Activated T-cell treated with anti-CD3 and anti-CD28 coated beads, Interleukin-2, amount 50 U/mL, for 24 hours (primary cell): ENCODE measurements at regions not wholly inside any gene's neighbourhood (a gene's known extent, or its start where the extent isn't known, plus 50 kb on each side); places are given as distances from the start of the nearest gene placed in this dataset.

Source experiments
- DNase-seq: peaks from one replicate; pipeline ENCODE4 v3.0.0-alpha.2; 2020
- H3K27ac Mint-ChIP-seq: 2 replicates; pipeline ENCODE4 v1.8.0; 2020; ENCODE audit warnings: mild to moderate bottlenecking, mixed read lengths
- H3K27me3 Mint-ChIP-seq: 2 replicates; pipeline ENCODE4 v1.8.0; 2020; ENCODE audit warnings: mixed read lengths
- H3K36me3 Mint-ChIP-seq: 2 replicates; pipeline ENCODE4 v1.8.0; 2020; ENCODE audit warnings: low read depth, mixed read lengths
- H3K4me1 Mint-ChIP-seq: 2 replicates; pipeline ENCODE4 v1.8.0; 2020; ENCODE audit warnings: low read depth, mixed read lengths
- H3K4me3 Mint-ChIP-seq: 2 replicates; pipeline ENCODE4 v1.8.0; 2020; ENCODE audit warnings: mild to moderate bottlenecking, moderate library complexity, mixed read lengths
- H3K9me3 Mint-ChIP-seq: 2 replicates; pipeline ENCODE4 v1.8.0; 2020; ENCODE audit warnings: mixed read lengths

DNA sequence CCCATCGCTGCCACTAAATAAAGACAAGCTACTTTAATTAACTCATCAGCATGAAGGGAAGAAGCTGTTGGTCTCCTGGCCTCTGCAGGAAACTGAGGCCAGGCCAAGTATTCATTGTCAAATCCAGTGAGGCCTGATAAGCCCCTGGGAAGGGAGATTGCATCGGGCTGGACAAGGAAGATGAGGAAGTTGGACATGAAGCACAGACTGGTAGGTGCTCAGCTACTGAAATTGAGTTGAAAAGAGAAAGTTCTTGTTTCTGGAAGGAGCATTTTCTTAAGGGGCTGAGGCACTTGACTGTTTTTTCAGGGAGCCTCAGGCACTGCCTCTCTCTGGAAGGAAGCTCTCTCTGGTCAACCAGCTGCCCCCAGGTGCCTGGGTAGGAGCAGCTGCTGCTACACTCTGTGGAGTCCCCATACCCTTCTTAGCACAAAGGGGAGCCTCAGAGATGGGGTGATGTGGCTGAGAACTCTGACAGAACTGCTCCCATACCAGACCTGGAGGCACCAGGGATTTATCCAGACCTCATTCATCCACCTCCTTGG is 90.3 kb upstream of the IKZF1 start:
- Mint-ChIP-seq H3K27me3 (no peaks in the 10 kb centered on the region), H3K4me1 (peaks cover 83% of the 10 kb centered on the region), H3K9me3 (no peaks in the 10 kb centered on the region), H3K4me3 (no peak overlapping the region), H3K27ac (no peak overlapping the region), H3K36me3 (no peaks in the 10 kb centered on the region)
- no peak for DNase-seq

DNA sequence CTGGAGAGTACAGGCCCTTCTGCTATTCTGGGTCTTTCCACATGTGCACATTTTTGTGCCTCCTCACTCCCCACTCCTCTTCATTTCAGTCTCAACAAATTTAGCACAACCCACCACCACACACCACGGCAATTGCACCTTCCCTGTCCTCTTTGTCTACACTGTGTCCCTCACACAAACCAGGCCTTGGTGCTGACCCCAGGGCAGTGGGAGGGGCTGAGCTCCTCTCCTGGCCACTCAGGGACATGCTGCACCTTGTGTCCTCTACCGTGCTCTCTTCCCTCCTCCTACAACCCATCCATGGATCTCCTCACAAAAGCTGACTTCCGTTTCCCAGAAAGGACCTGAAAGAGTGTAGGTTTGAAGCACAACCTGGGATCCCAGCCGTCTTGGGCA is 90.9 kb upstream of the IKZF1 start:
- peaks cover 86% of the 10 kb centered on the region for H3K4me1 Mint-ChIP-seq
- no peak overlapping the region for H3K4me3 Mint-ChIP-seq
- DNase-seq, result no peak
- H3K27me3 Mint-ChIP-seq, result no peaks in the 10 kb centered on the region
- H3K9me3 Mint-ChIP-seq, result no peaks in the 10 kb centered on the region
- peak overlapping the region; percentile 56 for H3K27ac Mint-ChIP-seq
- H3K36me3 Mint-ChIP-seq, result no peaks in the 10 kb centered on the region

GRCh38 chr7:50212666-50213621 is 91.6 kb upstream of the IKZF1 start:
- H3K27me3 Mint-ChIP-seq, result no peaks in the 10 kb centered on the region
- no peaks in the 10 kb centered on the region for H3K9me3 Mint-ChIP-seq
- H3K4me1 Mint-ChIP-seq, result peaks cover 91% of the 10 kb centered on the region
- no peaks in the 10 kb centered on the region for H3K36me3 Mint-ChIP-seq
- H3K4me3 Mint-ChIP-seq, result no peak overlapping the region
- H3K27ac Mint-ChIP-seq, result peak overlapping the region; percentile 56
- DNase-seq, result no peak

DNA sequence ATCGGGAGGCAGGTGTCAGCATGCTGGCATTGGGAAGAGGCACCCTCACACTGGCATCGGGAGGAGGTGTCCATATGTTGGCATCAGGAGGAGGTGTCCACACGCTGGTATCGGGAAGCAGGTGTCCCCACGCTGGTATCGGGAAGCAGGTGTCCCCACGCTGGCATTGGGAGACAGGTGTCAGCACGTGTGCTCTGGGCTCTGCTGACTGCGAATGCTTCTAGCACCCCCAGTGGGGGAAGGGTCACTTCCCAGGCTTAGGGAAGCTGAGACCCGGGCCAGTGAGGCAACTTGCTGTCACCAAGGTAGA is 92.5 kb upstream of the IKZF1 start:
- Mint-ChIP-seq H3K9me3 (no peaks in the 10 kb centered on the region), H3K27me3 (no peaks in the 10 kb centered on the region), H3K4me3 (no peak overlapping the region), H3K4me1 (peaks cover 92% of the 10 kb centered on the region), H3K27ac (peak overlapping the region; percentile 96), H3K36me3 (no peaks in the 10 kb centered on the region)
- no peak for DNase-seq

DNA sequence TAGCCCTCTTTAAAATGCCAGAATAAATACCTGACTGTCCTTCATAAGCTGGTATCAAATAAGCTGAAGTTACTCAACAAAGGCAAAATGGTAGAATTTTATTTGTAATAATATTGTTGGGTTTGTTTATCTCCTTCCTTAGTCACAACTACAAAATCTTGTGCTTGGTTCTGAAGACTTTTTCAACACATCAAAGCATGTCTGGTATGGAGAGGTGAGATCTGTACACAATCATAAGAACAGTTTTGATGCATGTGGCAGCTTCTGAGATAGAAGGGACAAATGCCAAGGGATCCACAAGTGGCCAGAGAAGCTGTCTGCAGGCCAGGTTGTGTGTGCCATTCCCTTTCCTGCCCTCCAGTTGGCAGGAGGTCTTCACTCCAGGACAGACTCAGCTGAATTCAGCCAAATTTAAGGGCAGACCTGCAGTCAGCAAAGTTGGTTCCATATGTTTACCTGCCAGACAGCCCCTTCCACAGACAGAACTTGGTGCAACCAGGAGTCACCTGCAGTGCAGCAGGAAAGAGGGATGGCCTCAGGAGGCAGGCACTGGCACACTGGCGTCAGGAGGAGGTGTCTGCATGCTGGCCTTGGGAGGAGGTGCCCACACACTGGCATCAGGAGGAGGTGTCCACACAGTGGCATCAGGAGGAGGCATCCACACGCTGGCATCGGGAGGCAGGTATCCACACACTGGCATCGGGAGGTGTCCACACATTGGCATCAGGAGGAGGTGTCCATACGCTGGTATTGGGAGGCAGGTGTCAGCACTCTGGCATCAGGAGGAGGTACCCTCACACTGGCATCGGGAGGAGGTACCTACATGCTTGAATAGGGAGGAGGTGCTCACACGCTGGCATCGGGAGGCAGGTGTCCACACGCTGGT is 93.1 kb upstream of the IKZF1 start:
- Mint-ChIP-seq H3K27me3 (no peaks in the 10 kb centered on the region), H3K27ac (peak overlapping the region; percentile 96), H3K36me3 (no peaks in the 10 kb centered on the region), H3K4me1 (peaks cover 94% of the 10 kb centered on the region), H3K4me3 (no peak overlapping the region), H3K9me3 (no peaks in the 10 kb centered on the region)
- no peak for DNase-seq

- Mint-ChIP-seq H3K4me3 (no peak overlapping the region), H3K9me3 (no peaks in the 10 kb centered on the region), H3K27me3 (no peaks in the 10 kb centered on the region), H3K36me3 (no peaks in the 10 kb centered on the region), H3K4me1 (peaks cover 96% of the 10 kb centered on the region), H3K27ac (peak overlapping the region; percentile 96)
- DNase-seq, result no peak
Observed at GRCh38 chr7:50210706-50211115, 93.8 kb upstream of the IKZF1 start.

- DNase-seq, result peak; percentile 69
- peak overlapping the region; percentile 19 for H3K4me3 Mint-ChIP-seq
Observed at GRCh38 chr7:50209461-50210135, 94.9 kb upstream of the IKZF1 start.

GRCh38 chr7:50208378-50208982 is 96.0 kb upstream of the IKZF1 start:
- no peaks in the 10 kb centered on the region for H3K36me3 Mint-ChIP-seq
- peaks cover 98% of the 10 kb centered on the region for H3K4me1 Mint-ChIP-seq
- H3K27ac Mint-ChIP-seq, result peak overlapping the region; percentile 95
- no peak for DNase-seq
- H3K27me3 Mint-ChIP-seq, result no peaks in the 10 kb centered on the region
- peak overlapping the region; percentile 16 for H3K4me3 Mint-ChIP-seq
- no peaks in the 10 kb centered on the region for H3K9me3 Mint-ChIP-seq

More at GRCh38 chr7:50209461-50210135, 94.9 kb upstream of the IKZF1 start:
- Mint-ChIP-seq H3K27me3 (no peaks in the 10 kb centered on the region), H3K4me1 (peaks cover 96% of the 10 kb centered on the region), H3K9me3 (no peaks in the 10 kb centered on the region), H3K27ac (peak overlapping the region; percentile 96), H3K36me3 (no peaks in the 10 kb centered on the region)

DNA sequence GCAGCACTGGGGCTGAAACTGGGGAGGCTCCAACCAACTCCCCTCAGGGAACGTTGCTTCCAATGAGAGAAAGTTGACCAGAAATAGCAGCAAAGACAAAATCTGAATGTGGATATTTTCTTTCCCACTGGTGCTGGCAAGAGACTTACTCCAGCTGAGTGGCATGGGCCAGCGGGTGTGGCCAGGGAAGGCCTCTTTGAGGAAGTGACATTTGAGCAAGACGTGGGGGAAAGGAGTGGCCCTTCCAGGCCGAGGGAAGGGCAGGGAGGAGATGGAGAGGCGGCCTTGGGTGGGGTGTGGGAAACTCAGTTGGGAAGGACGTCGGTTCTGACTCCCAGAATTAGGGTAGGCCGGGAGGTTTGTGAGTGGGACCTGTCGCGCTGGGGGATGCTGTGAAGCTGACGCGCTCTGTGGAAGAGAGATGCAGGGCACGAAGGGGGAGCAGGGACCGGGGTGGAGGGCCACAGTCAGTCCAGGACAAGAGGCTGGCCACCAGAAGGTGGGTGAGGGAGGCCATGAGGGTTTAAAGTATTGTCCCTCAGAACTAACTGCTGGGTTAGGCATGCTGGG is 96.7 kb upstream of the IKZF1 start:
- H3K4me1 Mint-ChIP-seq, result peaks cover 98% of the 10 kb centered on the region
- DNase-seq, result no peak
- no peaks in the 10 kb centered on the region for H3K27me3 Mint-ChIP-seq
- no peaks in the 10 kb centered on the region for H3K9me3 Mint-ChIP-seq
- H3K4me3 Mint-ChIP-seq, result peak overlapping the region; percentile 24
- no peaks in the 10 kb centered on the region for H3K36me3 Mint-ChIP-seq
- H3K27ac Mint-ChIP-seq, result peak overlapping the region; percentile 95

DNA sequence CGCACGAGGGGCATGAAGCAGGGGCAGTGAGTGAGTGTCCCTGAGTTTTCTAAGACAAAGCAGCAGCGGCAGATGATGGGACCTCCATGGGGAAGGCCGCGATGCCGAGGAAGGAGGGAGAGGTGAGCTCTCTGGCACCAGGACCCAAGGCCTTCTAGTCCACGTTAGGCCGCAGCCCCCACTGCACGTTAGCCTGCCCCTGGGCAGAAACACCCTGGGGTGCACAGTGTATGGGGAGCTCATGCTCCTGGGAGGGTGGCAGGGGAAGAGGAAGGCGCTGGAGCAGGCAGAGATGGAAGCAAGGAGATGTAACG is 97.3 kb upstream of the IKZF1 start:
- no peaks in the 10 kb centered on the region for H3K9me3 Mint-ChIP-seq
- peak overlapping the region; percentile 24 for H3K4me3 Mint-ChIP-seq
- H3K27me3 Mint-ChIP-seq, result no peaks in the 10 kb centered on the region
- H3K27ac Mint-ChIP-seq, result peak overlapping the region; percentile 95
- no peak for DNase-seq
- H3K36me3 Mint-ChIP-seq, result no peaks in the 10 kb centered on the region
- H3K4me1 Mint-ChIP-seq, result peaks cover 98% of the 10 kb centered on the region

- no peaks in the 10 kb centered on the region for H3K27me3 Mint-ChIP-seq
- DNase-seq, result peak; percentile 79
- H3K4me3 Mint-ChIP-seq, result peak overlapping the region; percentile 57
- H3K4me1 Mint-ChIP-seq, result peaks cover 98% of the 10 kb centered on the region
- no peaks in the 10 kb centered on the region for H3K9me3 Mint-ChIP-seq
- no peaks in the 10 kb centered on the region for H3K36me3 Mint-ChIP-seq
- peak overlapping the region; percentile 95 for H3K27ac Mint-ChIP-seq
Observed at GRCh38 chr7:50206453-50207250, 97.9 kb upstream of the IKZF1 start.

- Mint-ChIP-seq H3K27me3 (no peaks in the 10 kb centered on the region), H3K36me3 (no peaks in the 10 kb centered on the region), H3K4me3 (peak overlapping the region; percentile 57), H3K4me1 (peaks cover 91% of the 10 kb centered on the region), H3K27ac (peak overlapping the region; percentile 95), H3K9me3 (no peaks in the 10 kb centered on the region)
- no peak for DNase-seq
Observed at GRCh38 chr7:50205011-50205410, 99.5 kb upstream of the IKZF1 start.

DNA sequence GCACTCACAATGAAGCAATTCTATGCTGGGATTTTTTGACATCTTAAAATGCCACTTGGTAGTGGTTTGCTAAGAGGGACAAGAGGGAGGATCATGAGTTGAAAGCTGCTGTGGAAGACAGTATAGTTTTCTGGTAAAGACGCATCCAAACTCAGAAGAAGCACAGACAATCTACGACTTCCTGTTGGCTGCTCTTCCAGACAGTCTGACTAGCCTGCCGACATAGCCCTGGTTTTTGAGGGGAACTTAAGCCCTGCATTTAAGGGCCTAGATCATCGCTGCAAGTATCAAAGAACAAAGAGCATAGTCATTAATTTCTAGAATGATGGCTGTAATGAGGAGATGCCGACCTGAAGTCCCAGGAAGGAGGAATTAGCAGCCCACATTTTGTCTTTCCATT is 99.9 kb upstream of the IKZF1 start:
- no peaks in the 10 kb centered on the region for H3K36me3 Mint-ChIP-seq
- peak overlapping the region; percentile 38 for H3K4me3 Mint-ChIP-seq
- H3K27ac Mint-ChIP-seq, result peak overlapping the region; percentile 78
- H3K27me3 Mint-ChIP-seq, result no peaks in the 10 kb centered on the region
- DNase-seq, result no peak
- no peaks in the 10 kb centered on the region for H3K9me3 Mint-ChIP-seq
- peaks cover 90% of the 10 kb centered on the region for H3K4me1 Mint-ChIP-seq
